Fibroblast of the aortic adventitia (primary cell): ENCODE measurements at regions not wholly inside any gene's neighbourhood (a gene's known extent, or its start where the extent isn't known, plus 50 kb on each side); places are given as distances from the start of the nearest gene placed in this dataset.

ENCODE experiments used
- DNase-seq: peaks from one replicate; pipeline ENCODE4 v3.0.0-alpha.2; 2010; ENCODE audit warnings: low read depth
- H3K4me3 ChIP-seq: 2 replicates; pipeline ENCODE4 v1.5.1; 2011; ENCODE audit warnings: low read depth, mild to moderate bottlenecking, control low read depth, low read length, moderate library complexity
- CTCF ChIP-seq: IDR thresholded peaks from 2 replicates; pipeline ENCODE4 v1.5.1; 2011; ENCODE audit warnings: mild to moderate bottlenecking, low read length, control low read depth, inconsistent platforms; ENCODE audit not compliant: insufficient read depth

- no peak for TF ChIP-seq CTCF
- H3K4me3 ChIP-seq = no peak overlapping the region
- no peak for DNase-seq
Observed at GRCh38 chr18:25931126-25931525, 159.3 kb downstream of the SS18 start.

- DNase-seq = no peak
- no peak for TF ChIP-seq CTCF
Observed at GRCh38 chr18:25929787-25930186, 160.6 kb downstream of the SS18 start.

GRCh38 chr18:25927830-25928229 is 162.6 kb downstream of the SS18 start:
- no peak for DNase-seq
- no peak for TF ChIP-seq CTCF
- H3K4me3 ChIP-seq = no peak overlapping the region

More at GRCh38 chr18:25929787-25930186, 160.6 kb downstream of the SS18 start:
- H3K4me3 ChIP-seq = no peak overlapping the region

- no peak for TF ChIP-seq CTCF
- H3K4me3 ChIP-seq = no peak overlapping the region
- no peak for DNase-seq
Observed at GRCh38 chr18:25923193-25923592, 167.2 kb downstream of the SS18 start.

- TF ChIP-seq CTCF = peak; percentile 42
- peak; percentile 6 for DNase-seq
Observed at GRCh38 chr18:25921677-25922421, 168.6 kb downstream of the SS18 start.

GRCh38 chr18:25915907-25916306 is 174.5 kb downstream of the SS18 start:
- no peak overlapping the region for H3K4me3 ChIP-seq

More at GRCh38 chr18:25921677-25922421, 168.6 kb downstream of the SS18 start:
- no peak overlapping the region for H3K4me3 ChIP-seq

More at GRCh38 chr18:25915907-25916306, 174.5 kb downstream of the SS18 start:
- no peak for TF ChIP-seq CTCF
- DNase-seq = no peak
